ENCODE measurements at regions not wholly inside any gene's neighbourhood (a gene's known extent, or its start where the extent isn't known, plus 50 kb on each side); places are given as distances from the start of the nearest gene placed in this dataset.

DNA sequence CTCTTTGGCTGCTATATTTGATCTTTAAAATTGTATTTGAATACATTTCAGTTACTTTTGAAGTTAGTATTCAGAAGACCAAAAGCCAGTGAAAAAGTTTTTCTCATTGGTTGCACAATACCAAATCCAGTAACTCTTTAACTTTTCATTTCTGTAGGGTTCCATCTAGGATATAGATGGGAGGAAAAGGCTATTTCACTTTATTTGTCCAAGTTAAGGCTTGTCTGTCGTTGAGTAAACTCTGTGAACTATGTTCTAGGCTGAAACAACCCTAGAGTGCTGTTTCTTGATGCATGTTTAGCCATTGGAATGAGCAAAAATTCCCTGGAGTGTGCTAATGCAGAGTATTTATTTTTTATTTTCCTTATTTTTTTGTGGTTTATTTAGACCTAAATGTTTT, 834.7 kb upstream of the KCND2 start:
- TF ChIP-seq MAZ (IDR thresholded peaks at IDR 0.05; ENCODE audit: borderline replicate concordance, low read depth, low read length) (no peak), CTCF (conservative IDR thresholded peaks at IDR 0.05; ENCODE audit: low read depth, low read length) (no peak), RAD21 (IDR thresholded peaks at IDR 0.05; ENCODE audit: low read length) (no peak), POLR2A (IDR thresholded peaks at IDR 0.05; ENCODE audit: low read depth, low read length) (no peak), RCOR1 (IDR thresholded peaks at IDR 0.05; ENCODE audit: insufficient replicate concordance, low read length) (no peak), RFX5 (IDR thresholded peaks at IDR 0.05; ENCODE audit: low read depth, low read length) (no peak), SMC3 (IDR thresholded peaks at IDR 0.05; ENCODE audit: low read depth, low read length) (no peak), MXI1 (IDR thresholded peaks at IDR 0.05; ENCODE audit: borderline replicate concordance, low read depth, low read length) (no peak), BHLHE40 (IDR thresholded peaks at IDR 0.05; ENCODE audit: low read depth, low read length) (no peak)
- TF ChIP-seq, protein P1, sequence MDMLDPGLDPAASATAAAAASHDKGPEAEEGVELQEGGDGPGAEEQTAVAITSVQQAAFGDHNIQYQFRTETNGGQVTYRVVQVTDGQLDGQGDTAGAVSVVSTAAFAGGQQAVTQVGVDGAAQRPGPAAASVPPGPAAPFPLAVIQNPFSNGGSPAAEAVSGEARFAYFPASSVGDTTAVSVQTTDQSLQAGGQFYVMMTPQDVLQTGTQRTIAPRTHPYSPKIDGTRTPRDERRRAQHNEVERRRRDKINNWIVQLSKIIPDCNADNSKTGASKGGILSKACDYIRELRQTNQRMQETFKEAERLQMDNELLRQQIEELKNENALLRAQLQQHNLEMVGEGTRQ (IDR thresholded peaks at IDR 0.05; ENCODE audit: low read depth, low read length), result no peak

Measured in IMR-90 (cell line).